Suppressor macrophage (primary cell): ENCODE measurements at regions not wholly inside any gene's neighbourhood (a gene's known extent, or its start where the extent isn't known, plus 50 kb on each side); places are given as distances from the start of the nearest gene placed in this dataset.

ENCODE experiments used
- DNase-seq, 4 experiments: peaks; one replicate each; pipeline ENCODE4 v3.0.0-alpha.2; 2020 to 2022

GRCh38 chr6:40743690-40744446 lies 156.7 kb upstream of the LRFN2 start:
- no peak for DNase-seq

GRCh38 chr6:40743226-40743625 lies 156.1 kb upstream of the LRFN2 start:
- DNase-seq = no peak

- no peak for DNase-seq
Measured at GRCh38 chr6:40740518-40740917, 153.4 kb upstream of the LRFN2 start.

- DNase-seq = no peak
Measured at GRCh38 chr6:40738551-40739193, 151.5 kb upstream of the LRFN2 start.

- no peak for DNase-seq
Measured at GRCh38 chr6:40735521-40735920, 148.4 kb upstream of the LRFN2 start.

- no peak for DNase-seq
Measured at GRCh38 chr6:40735121-40735520, 148.0 kb upstream of the LRFN2 start.

- DNase-seq = no peak
Measured at GRCh38 chr6:40734607-40735006, 147.4 kb upstream of the LRFN2 start.

- DNase-seq = no peak
Measured at GRCh38 chr6:40733770-40734396, 146.7 kb upstream of the LRFN2 start.

GRCh38 chr6:40733290-40733689 lies 146.1 kb upstream of the LRFN2 start:
- no peak for DNase-seq

- no peak for DNase-seq
Measured at GRCh38 chr6:40732878-40733277, 145.7 kb upstream of the LRFN2 start.

GRCh38 chr6:40728643-40729042 lies 141.5 kb upstream of the LRFN2 start:
- no peak for DNase-seq

GRCh38 chr6:40727271-40727670 lies 140.1 kb upstream of the LRFN2 start:
- DNase-seq = no peak

GRCh38 chr6:40726853-40727252 lies 139.7 kb upstream of the LRFN2 start:
- DNase-seq = no peak

GRCh38 chr6:40725390-40725789 lies 138.2 kb upstream of the LRFN2 start:
- DNase-seq = no peak

GRCh38 chr6:40724886-40725285 lies 137.7 kb upstream of the LRFN2 start:
- peak in 3 of 4 experiments; percentile 22 to 51 (median 43) for DNase-seq

- no peak for DNase-seq
Measured at GRCh38 chr6:40723967-40724366, 136.8 kb upstream of the LRFN2 start.

- DNase-seq = peak; percentile 53 to 78 (median 67)
Measured at GRCh38 chr6:40722553-40723258, 135.5 kb upstream of the LRFN2 start.

GRCh38 chr6:40722091-40722490 lies 134.9 kb upstream of the LRFN2 start:
- DNase-seq = no peak

- DNase-seq = peak in 1 of 4 experiments; percentile 10
Measured at GRCh38 chr6:40721271-40721952, 134.2 kb upstream of the LRFN2 start.

GRCh38 chr6:40720375-40720748 lies 133.2 kb upstream of the LRFN2 start:
- no peak for DNase-seq

GRCh38 chr6:40719671-40720374 lies 132.7 kb upstream of the LRFN2 start:
- DNase-seq = peak; percentile 60 to 81 (median 72)

- DNase-seq = no peak
Measured at GRCh38 chr6:40718401-40718800, 131.2 kb upstream of the LRFN2 start.
